CD4-positive, alpha-beta T cell treated with Interferon gamma for 1 hour (primary cell): ENCODE measurements at regions not wholly inside any gene's neighbourhood (a gene's known extent, or its start where the extent isn't known, plus 50 kb on each side); places are given as distances from the start of the nearest gene placed in this dataset.
"Not testable (repeated sequence)": the region's sequence is repeated elsewhere in the genome, so short reads cannot be mapped to it uniquely, and the experiment has no call there.

Source experiments
- DNase-seq: peaks from one replicate; pipeline ENCODE4 v3.0.0-alpha.2; 2020

- DNase-seq, result no peak
Observed at GRCh38 chr1:244106837-244107493, 55.9 kb downstream of the ZBTB18 start.

GRCh38 chr1:244111027-244111426 is 59.9 kb downstream of the ZBTB18 start:
- no peak for DNase-seq

GRCh38 chr1:244112041-244112440 is 61.0 kb downstream of the ZBTB18 start:
- no peak for DNase-seq

- no peak for DNase-seq
Observed at GRCh38 chr1:244112636-244113035, 61.6 kb downstream of the ZBTB18 start.

GRCh38 chr1:244113532-244114320 is 62.6 kb downstream of the ZBTB18 start:
- no peak for DNase-seq

GRCh38 chr1:244114892-244115291 is 63.8 kb downstream of the ZBTB18 start:
- DNase-seq, result no peak

GRCh38 chr1:244116946-244117345 is 65.9 kb downstream of the ZBTB18 start:
- no peak for DNase-seq

- DNase-seq, result no peak
Observed at GRCh38 chr1:244118109-244118761, 67.2 kb downstream of the ZBTB18 start.

- DNase-seq, result no peak
Observed at GRCh38 chr1:244128591-244129383, 77.7 kb downstream of the ZBTB18 start.

- no peak for DNase-seq
Observed at GRCh38 chr1:244137276-244137675, 86.2 kb downstream of the ZBTB18 start.

GRCh38 chr1:244137725-244138124 is 86.6 kb downstream of the ZBTB18 start:
- DNase-seq, result no peak

- DNase-seq, result no peak
Observed at GRCh38 chr1:244138399-244138798, 87.3 kb downstream of the ZBTB18 start.

GRCh38 chr1:244139655-244140054 is 88.6 kb downstream of the ZBTB18 start:
- no peak for DNase-seq

GRCh38 chr1:244140420-244140819 is 89.3 kb downstream of the ZBTB18 start:
- no peak for DNase-seq

GRCh38 chr1:244144053-244144452 is 93.0 kb downstream of the ZBTB18 start:
- no peak for DNase-seq

GRCh38 chr1:244150071-244150470 is 99.0 kb downstream of the ZBTB18 start:
- DNase-seq, result no peak

- no peak for DNase-seq
Observed at GRCh38 chr1:244150665-244151064, 99.6 kb downstream of the ZBTB18 start.

- no peak for DNase-seq
Observed at GRCh38 chr1:244151537-244151936, 100.5 kb downstream of the ZBTB18 start.

- DNase-seq, result no peak
Observed at GRCh38 chr1:244154508-244154871, 103.4 kb downstream of the ZBTB18 start.

- DNase-seq, result no peak
Observed at GRCh38 chr1:244154872-244155531, 103.9 kb downstream of the ZBTB18 start.

GRCh38 chr1:244155661-244156060 is 104.6 kb downstream of the ZBTB18 start:
- DNase-seq, result no peak

GRCh38 chr1:244156617-244157016 is 105.5 kb downstream of the ZBTB18 start:
- DNase-seq, result not testable (repeated sequence)
